SK-N-SH (cell line): ENCODE measurements at regions not wholly inside any gene's neighbourhood (a gene's known extent, or its start where the extent isn't known, plus 50 kb on each side); places are given as distances from the start of the nearest gene placed in this dataset.

Source experiments
- CTCF ChIA-PET: fragments of 300-600, 350-600 bp; formaldehyde crosslinking; extraction: SDS; loops from one replicate; lab custom pipeline; 2021; lab: Yijun Ruan, JAX
- POLR2A ChIA-PET: fragments of 350-600 bp; sonication (Branson Sonifier 250); formaldehyde crosslinking; extraction: SDS; loops from one replicate; lab custom pipeline; 2020; ENCODE audit warnings: antibody characterized with exemption, inconsistent platforms; lab: Yijun Ruan, JAX
- DNase-seq: peaks from one replicate; pipeline ENCODE4 v3.0.0; 2012
- H2AFZ ChIP-seq: fragments of 200-600 bp; sonication (generic); 2 replicates; pipeline ENCODE4 v1.8.1; 2016; ENCODE audit warnings: antibody characterized with exemption, mild to moderate bottlenecking, low read depth
- H3F3A ChIP-seq: fragments of 200-600 bp; sonication (generic); replicated peaks from 2 replicates; pipeline ENCODE3; 2016; ENCODE audit warnings: antibody characterized with exemption, mild to moderate bottlenecking; ENCODE audit not compliant: insufficient read depth
- H3K27ac ChIP-seq, 2 experiments: fragments of 200-500 bp in 1 of 2; fragments of 200-600 bp in 1 of 2; sonication (Bioruptor generic) in 1 of 2; sonication (generic), shearing (Covaris generic) in 1 of 2; 2 replicates each; pipeline versions ENCODE4 v1.5.1 to v1.6.1; 2014 to 2016; ENCODE audit warnings: low read depth in 2 of 2, inconsistent platforms in 1 of 2, low read length in 1 of 2, mild to moderate bottlenecking in 1 of 2, mixed read lengths in 1 of 2
- H3K27me3 ChIP-seq: fragments of 200-600 bp; sonication (generic), shearing (Covaris generic); 2 replicates; pipeline ENCODE4 v1.6.1; 2016; ENCODE audit warnings: mixed run types; ENCODE audit not compliant: insufficient read depth
- H3K36me3 ChIP-seq, 2 experiments: fragments of 200-500 bp in 1 of 2; fragments of 200-600 bp in 1 of 2; sonication (Bioruptor generic) in 1 of 2; sonication (generic) in 1 of 2; replicated peaks in 1 of 2; 2 replicates each; pipeline versions ENCODE3 to v1.5.1; 2014 to 2016; ENCODE audit warnings: low read length in 1 of 2, mild to moderate bottlenecking in 1 of 2; ENCODE audit not compliant: insufficient read depth in 2 of 2, control insufficient read depth in 1 of 2
- H3K4me1 ChIP-seq, 2 experiments: fragments of 200-500 bp in 1 of 2; fragments of 200-600 bp in 1 of 2; sonication (Bioruptor generic) in 1 of 2; sonication (generic), shearing (Covaris generic) in 1 of 2; 2 replicates each; pipeline versions ENCODE4 v1.5.1 to v1.6.1; 2014 to 2016; ENCODE audit warnings: low read depth in 1 of 2, low read length in 1 of 2, mixed run types in 1 of 2; ENCODE audit not compliant: insufficient read depth in 2 of 2, control insufficient read depth in 1 of 2
- H3K4me2 ChIP-seq: fragments of 200-600 bp; sonication (generic), shearing (Covaris generic); 2 replicates; pipeline ENCODE4 v1.6.1; 2017; ENCODE audit warnings: mixed run types
- H3K4me3 ChIP-seq, 2 experiments: fragments of 200-500 bp in 1 of 2; fragments of 200-600 bp in 1 of 2; sonication (Bioruptor generic) in 1 of 2; sonication (generic), shearing (Covaris generic) in 1 of 2; 2 replicates each; pipeline versions ENCODE4 v1.5.1 to v1.8.1; 2014 to 2016; ENCODE audit warnings: low read depth in 2 of 2, inconsistent platforms in 1 of 2, low read length in 1 of 2, mild to moderate bottlenecking in 1 of 2, mixed read lengths in 1 of 2, moderate library complexity in 1 of 2
- H3K79me2 ChIP-seq: fragments of 200-600 bp; sonication (generic); 2 replicates; pipeline ENCODE4 v1.8.1; 2017; ENCODE audit warnings: mild to moderate bottlenecking; ENCODE audit not compliant: insufficient read depth
- H3K9ac ChIP-seq: fragments of 200-600 bp; sonication (generic); 2 replicates; pipeline ENCODE4 v1.6.1; 2017; ENCODE audit warnings: mixed run types
- H3K9me2 ChIP-seq: fragments of 200-600 bp; sonication (generic); 2 replicates; pipeline ENCODE4 v1.6.1; 2017; ENCODE audit warnings: mixed run types
- H3K9me3 ChIP-seq: fragments of 200-600 bp; sonication (generic); 2 replicates; pipeline ENCODE4 v1.6.1; 2017; ENCODE audit warnings: mixed run types, mild to moderate bottlenecking, moderate library complexity
- H4K20me1 ChIP-seq: fragments of 200-600 bp; sonication (generic); 2 replicates; pipeline ENCODE4 v1.6.1; 2017; ENCODE audit warnings: mild to moderate bottlenecking, mixed run types; ENCODE audit not compliant: insufficient read depth
- CHD2 ChIP-seq: fragments of 150-350 bp; IDR thresholded peaks from 2 replicates; pipeline ENCODE4 v1.6.1; 2018; ENCODE audit warnings: low read length; ENCODE audit not compliant: partially characterized antibody
- CTCF ChIP-seq: fragments of 200-600 bp; sonication (generic); IDR thresholded peaks from 2 replicates; pipeline ENCODE4 v1.6.1; 2017; ENCODE audit warnings: antibody characterized with exemption, mild to moderate bottlenecking, moderate library complexity
- ELF1 ChIP-seq: IDR thresholded peaks from 2 replicates; pipeline ENCODE4 v1.4.0; 2012
- EZH2phosphoT487 ChIP-seq: fragments of 200-600 bp; sonication (generic); IDR thresholded peaks from 2 replicates; pipeline ENCODE4 v1.6.1; 2017; ENCODE audit warnings: low read depth, mixed run types, mild to moderate bottlenecking, antibody characterized with exemption, moderate library complexity, borderline replicate concordance
- FOSL2 ChIP-seq: IDR thresholded peaks from 2 replicates; pipeline ENCODE4 v1.4.0; 2012; ENCODE audit warnings: low read depth, mild to moderate bottlenecking, moderate library complexity, borderline replicate concordance
- FOXM1 ChIP-seq: IDR thresholded peaks from 2 replicates; pipeline ENCODE4 v1.4.0; 2012; ENCODE audit warnings: low read depth, mild to moderate bottlenecking
- JUND ChIP-seq: IDR thresholded peaks from 2 replicates; pipeline ENCODE4 v1.4.0; 2012
- MEF2A ChIP-seq: IDR thresholded peaks from 2 replicates; pipeline ENCODE4 v1.4.0; 2012; ENCODE audit warnings: low read depth, borderline replicate concordance
- POLR2AphosphoS5 ChIP-seq: IDR thresholded peaks from 2 replicates; pipeline ENCODE4 v1.6.1; 2012; ENCODE audit warnings: low read depth, low read length
- RCOR1 ChIP-seq: fragments of 150-350 bp; IDR thresholded peaks from 2 replicates; pipeline ENCODE4 v1.6.1; 2017; ENCODE audit warnings: antibody characterized with exemption, low read length
- REST ChIP-seq: IDR thresholded peaks from 2 replicates; pipeline ENCODE4 v1.6.1; 2012; ENCODE audit warnings: mild to moderate bottlenecking, low read depth, low read length, moderate library complexity
- RXRA ChIP-seq: IDR thresholded peaks from 2 replicates; pipeline ENCODE4 v1.4.0; 2012; ENCODE audit warnings: low read depth, mild to moderate bottlenecking, borderline replicate concordance
- SIN3A ChIP-seq: IDR thresholded peaks from 2 replicates; pipeline ENCODE4 v1.6.1; 2012; ENCODE audit warnings: low read depth, mild to moderate bottlenecking, low read length, moderate library complexity, borderline replicate concordance
- TAF1 ChIP-seq: IDR thresholded peaks from 2 replicates; pipeline ENCODE4 v1.6.1; 2012; ENCODE audit warnings: low read depth, mild to moderate bottlenecking, low read length, moderate library complexity, borderline replicate concordance
- TCF12 ChIP-seq: IDR thresholded peaks from 2 replicates; pipeline ENCODE4 v1.4.0; 2012
- TEAD4 ChIP-seq: IDR thresholded peaks from 2 replicates; pipeline ENCODE4 v1.4.0; 2012; ENCODE audit warnings: mild to moderate bottlenecking, borderline replicate concordance; ENCODE audit not compliant: insufficient read depth
- YY1 ChIP-seq: IDR thresholded peaks from 2 replicates; pipeline ENCODE4 v1.4.0; 2012; ENCODE audit warnings: low read depth, mild to moderate bottlenecking
- ZBTB33 ChIP-seq: IDR thresholded peaks from 2 replicates; pipeline ENCODE4 v1.4.0; 2012; ENCODE audit warnings: low read depth, borderline replicate concordance
- WGBS: methylation state at CpG from one replicate; pipeline ENCODE4 v1.1.6; 2017; ENCODE audit warnings: low lambda C conversion rate; 5-methylcytosine and 5-hydroxymethylcytosine counted together
- TF ChIP-seq, protein P1 (sequence below): IDR thresholded peaks from 2 replicates; pipeline ENCODE4; 2012

DNA sequence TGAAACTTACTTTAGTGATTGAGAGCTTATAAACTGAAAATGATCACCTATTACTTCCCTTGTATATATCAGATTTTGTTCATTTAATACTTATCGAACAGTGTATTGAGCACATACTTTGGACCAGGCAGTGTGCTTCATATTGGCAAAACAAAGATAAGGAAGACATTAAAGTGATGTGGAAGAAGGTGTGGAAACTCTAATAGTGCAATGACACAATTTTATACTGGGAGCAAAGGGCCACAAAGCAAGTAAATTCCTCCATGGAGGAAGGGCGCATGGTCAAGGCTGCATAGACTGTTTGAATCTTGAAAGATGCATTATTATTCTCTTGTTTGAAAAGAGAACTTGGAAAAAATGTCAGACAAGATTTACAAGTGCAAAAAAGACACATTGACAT is 936.5 kb upstream of the DDX18 start:
- POLR2A ChIA-PET = no interaction called here

More for the DNA sequence above, 936.5 kb upstream of the DDX18 start:
- H3K36me3 ChIP-seq = no peaks in the 10 kb centered on the region
- no peak overlapping the region for H3K4me2 ChIP-seq
- TF ChIP-seq TCF12 = no peak
- no peak for TF ChIP-seq FOSL2
- no peak for TF ChIP-seq ZBTB33
- no peak for TF ChIP-seq CTCF
- TF ChIP-seq RXRA = no peak
- TF ChIP-seq EZH2phosphoT487 = no peak
- TF ChIP-seq REST = no peak
- no peak for TF ChIP-seq RCOR1
- no peak for TF ChIP-seq SIN3A
- no peak for TF ChIP-seq FOXM1
- TF ChIP-seq, protein P1, sequence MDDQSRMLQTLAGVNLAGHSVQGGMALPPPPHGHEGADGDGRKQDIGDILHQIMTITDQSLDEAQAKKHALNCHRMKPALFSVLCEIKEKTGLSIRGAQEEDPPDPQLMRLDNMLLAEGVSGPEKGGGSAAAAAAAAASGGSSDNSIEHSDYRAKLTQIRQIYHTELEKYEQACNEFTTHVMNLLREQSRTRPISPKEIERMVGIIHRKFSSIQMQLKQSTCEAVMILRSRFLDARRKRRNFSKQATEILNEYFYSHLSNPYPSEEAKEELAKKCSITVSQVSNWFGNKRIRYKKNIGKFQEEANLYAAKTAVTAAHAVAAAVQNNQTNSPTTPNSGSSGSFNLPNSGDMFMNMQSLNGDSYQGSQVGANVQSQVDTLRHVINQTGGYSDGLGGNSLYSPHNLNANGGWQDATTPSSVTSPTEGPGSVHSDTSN = no peak
- no peak for TF ChIP-seq TAF1
- TF ChIP-seq TEAD4 = no peak
- no peak for TF ChIP-seq MEF2A
- TF ChIP-seq JUND = no peak
- TF ChIP-seq POLR2AphosphoS5 = no peak
- no peak for TF ChIP-seq ELF1
- no peak for TF ChIP-seq YY1
- TF ChIP-seq CHD2 = no peak
- no peak overlapping the region for H2AFZ ChIP-seq
- H3K9me2 ChIP-seq = no peaks in the 10 kb centered on the region
- DNase-seq = no peak
- peak overlapping the region in 1 of 2 experiments; percentile 25; a peak in 1 of 4 replicates for H3K27ac ChIP-seq
- H3K79me2 ChIP-seq = no peaks in the 10 kb centered on the region
- no peaks in the 10 kb centered on the region for H4K20me1 ChIP-seq
- H3K9me3 ChIP-seq = no peaks in the 10 kb centered on the region; the same call in 1 of the 2 replicates
- H3K9ac ChIP-seq = no peak overlapping the region
- no peak overlapping the region for H3K4me3 ChIP-seq
- H3F3A ChIP-seq = no peaks in the 10 kb centered on the region
- H3K4me1 ChIP-seq = peaks cover 0 to 2% of the 10 kb centered on the region in 2 experiments; a peak in 2 of 4 replicates
- H3K27me3 ChIP-seq = no peaks in the 10 kb centered on the region
- CTCF ChIA-PET = interaction anchor here (1.6 kb wide), 1 partner anchor 16 kb away, joined by 3 read pairs; no protein-coding TSS in a partner anchor
- 29% methylated on average over 2 of the region's 2 CpGs for WGBS
